ENCODE measurements at regions not wholly inside any gene's neighbourhood (a gene's known extent, or its start where the extent isn't known, plus 50 kb on each side); places are given as distances from the start of the nearest gene placed in this dataset.
"Not testable (repeated sequence)": the region's sequence is repeated elsewhere in the genome, so short reads cannot be mapped to it uniquely, and the experiment has no call there.

DNA sequence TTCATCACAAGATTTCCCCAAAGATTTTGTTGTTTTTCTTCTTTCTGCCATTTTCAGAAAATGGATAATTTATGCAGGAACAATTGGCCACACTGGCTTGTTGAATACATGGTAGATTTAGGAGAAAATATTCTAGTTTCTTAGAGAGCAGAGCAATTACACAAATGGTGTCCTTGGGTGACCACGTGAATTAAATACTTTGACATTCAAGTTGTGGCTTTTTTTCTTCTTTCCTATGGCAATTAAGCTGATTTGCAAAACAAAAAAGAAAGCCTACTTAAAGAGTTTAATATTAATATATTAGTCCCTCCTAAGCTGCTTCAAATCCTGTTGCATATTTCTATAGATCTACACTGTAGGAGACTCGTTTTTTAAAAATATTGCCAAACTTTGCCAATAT lies 133.0 kb upstream of the HTR2C start:
- in situ Hi-C loops (cut with MboI; ENCODE audit: low pct_unique_long_range_greater_than_20kb, low sequenced_read_pairs): no loop called here
- no peak for DNase-seq

DNA sequence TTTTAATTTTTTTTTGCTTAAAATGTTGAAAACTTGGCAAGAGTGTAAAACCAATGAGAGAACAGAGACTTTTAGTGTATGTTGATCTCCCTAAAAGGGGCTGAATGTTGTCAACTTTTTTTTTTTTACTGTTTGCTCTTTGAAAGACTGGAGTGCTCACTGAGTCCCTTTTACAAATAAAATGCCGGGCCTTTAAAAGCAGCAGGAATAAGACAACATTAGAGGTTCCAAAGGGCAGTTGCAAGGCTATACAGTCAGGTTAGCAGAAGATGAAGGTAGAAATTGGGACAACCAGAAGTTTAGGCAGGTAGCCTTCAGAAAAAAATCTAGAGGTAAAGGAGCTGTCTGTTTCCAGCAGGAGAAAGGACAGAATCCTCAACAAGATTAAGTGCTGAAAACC lies 132.5 kb upstream of the HTR2C start:
- no peak for DNase-seq
- in situ Hi-C loops (cut with MboI; ENCODE audit: low pct_unique_long_range_greater_than_20kb, low sequenced_read_pairs): no loop called here

DNA sequence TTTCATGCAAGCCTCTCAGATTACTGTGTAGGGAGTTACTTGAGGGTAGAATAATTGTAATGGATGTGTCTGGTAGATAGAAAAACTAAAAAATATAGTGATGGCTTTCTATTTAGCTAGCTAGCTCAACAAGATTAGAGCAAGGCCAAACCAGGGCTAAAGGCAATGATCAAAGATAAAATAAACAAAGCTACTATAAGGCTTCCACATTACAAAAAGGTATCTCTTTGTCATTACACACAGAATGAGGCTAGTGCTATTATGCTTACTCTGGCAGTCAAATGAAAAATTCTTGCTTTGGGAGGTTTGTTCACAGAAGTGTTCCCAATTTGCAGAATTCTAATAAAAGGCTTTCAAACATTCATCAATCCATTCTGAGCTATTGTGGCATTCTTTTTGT lies 121.6 kb upstream of the HTR2C start:
- in situ Hi-C loops (cut with MboI; ENCODE audit: low pct_unique_long_range_greater_than_20kb, low sequenced_read_pairs): no loop called here
- DNase-seq: no peak

DNA sequence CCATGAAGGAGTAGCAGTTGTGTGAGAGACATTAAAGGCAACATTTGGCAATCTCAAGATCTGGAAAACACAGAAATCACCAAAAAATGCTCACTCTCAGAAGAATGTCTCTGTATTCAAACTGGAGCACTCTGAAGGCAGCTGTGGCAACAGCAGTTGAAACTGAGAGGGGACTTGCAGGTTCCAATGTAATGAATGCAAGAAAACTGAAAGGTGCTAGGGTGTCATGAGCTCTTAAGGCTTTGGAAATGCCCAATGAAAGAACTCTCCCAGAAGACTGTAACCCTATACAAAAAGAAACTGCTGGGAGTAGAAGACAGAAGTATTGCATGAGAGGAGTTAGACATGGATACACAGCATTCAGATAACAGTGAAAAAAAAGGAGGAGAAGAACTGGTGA lies 118.2 kb upstream of the HTR2C start:
- in situ Hi-C loops (cut with MboI; ENCODE audit: low pct_unique_long_range_greater_than_20kb, low sequenced_read_pairs): no loop called here
- no peak for DNase-seq

DNA sequence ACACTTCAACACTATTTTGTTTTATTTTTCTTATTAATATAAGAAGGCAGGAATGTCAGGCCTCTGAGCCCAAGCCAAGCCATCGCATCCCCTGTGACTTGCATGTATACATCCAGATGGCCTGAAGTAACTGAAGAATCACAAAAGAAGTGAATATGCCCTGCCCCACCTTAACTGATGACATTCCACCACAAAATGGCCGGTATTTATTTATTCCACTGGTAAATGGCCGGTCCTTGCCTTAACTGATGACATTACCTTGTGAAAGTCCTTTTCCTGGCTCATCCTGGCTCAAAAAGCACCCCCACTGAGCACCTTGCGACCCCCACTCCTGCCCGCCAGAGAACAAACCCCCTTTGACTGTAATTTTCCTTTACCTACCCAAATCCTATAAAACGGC lies 111.9 kb upstream of the HTR2C start:
- DNase-seq; in situ Hi-C loops (cut with MboI; ENCODE audit: low pct_unique_long_range_greater_than_20kb, low sequenced_read_pairs): not testable (repeated sequence)

DNA sequence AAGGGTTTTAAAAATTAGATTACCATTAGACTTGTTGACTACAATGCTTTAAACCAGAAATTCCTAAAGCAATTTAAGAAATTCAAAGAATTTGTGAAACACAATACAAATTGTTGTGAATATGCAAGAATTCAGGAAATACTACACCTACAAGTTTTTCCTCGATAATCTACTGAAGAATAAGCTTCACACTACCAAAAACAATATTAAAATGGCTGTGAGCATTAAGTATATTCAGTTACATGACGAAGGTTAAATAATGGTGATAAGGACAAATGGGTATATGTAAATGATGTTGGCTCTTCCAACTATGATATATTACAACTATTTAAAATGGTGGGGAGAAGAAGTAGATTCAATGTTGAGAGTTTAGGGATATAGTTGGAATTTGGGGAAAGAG lies 111.1 kb upstream of the HTR2C start:
- in situ Hi-C loops (cut with MboI; ENCODE audit: low pct_unique_long_range_greater_than_20kb, low sequenced_read_pairs): no loop called here
- no peak for DNase-seq

DNA sequence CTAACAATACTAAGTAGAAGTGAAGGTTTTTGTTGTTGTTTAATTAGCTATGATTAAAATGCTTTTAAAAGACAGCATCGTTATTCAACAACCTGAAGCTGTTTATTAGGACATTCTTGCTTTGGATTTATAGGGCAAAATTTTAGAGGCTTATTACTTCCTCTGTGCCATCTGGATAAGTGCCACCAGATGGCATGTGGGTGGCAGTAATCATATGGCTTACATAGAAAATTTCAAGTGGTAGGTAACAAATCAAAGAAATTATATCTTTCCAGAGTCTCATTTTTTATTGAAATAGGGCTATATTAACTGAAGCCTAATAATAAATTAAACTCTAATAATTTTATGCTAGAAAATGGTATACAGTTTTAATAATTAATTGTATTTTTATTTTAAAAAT lies 83.3 kb upstream of the HTR2C start:
- in situ Hi-C loops (cut with MboI; ENCODE audit: low pct_unique_long_range_greater_than_20kb, low sequenced_read_pairs): no loop called here
- DNase-seq: no peak

DNA sequence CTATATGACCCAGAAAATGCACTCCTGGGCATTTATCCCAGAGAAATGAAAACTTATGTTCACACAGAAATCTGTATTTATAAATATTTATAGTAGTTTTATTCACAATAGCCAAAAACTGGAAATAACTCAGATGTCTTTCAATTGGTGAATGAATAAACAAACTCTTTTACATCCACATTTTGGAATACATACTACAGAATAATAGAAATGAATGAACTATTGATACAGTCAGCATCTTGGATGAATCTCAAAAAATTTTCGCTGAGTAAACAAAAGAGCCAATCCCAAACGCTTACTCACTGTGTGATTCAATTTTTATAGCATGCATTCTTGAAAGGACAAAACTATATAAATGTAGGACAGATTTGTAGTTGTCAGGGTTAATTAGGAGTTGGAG lies 75.1 kb upstream of the HTR2C start:
- DNase-seq: no peak
- in situ Hi-C loops (cut with MboI; ENCODE audit: low pct_unique_long_range_greater_than_20kb, low sequenced_read_pairs): no loop called here

DNA sequence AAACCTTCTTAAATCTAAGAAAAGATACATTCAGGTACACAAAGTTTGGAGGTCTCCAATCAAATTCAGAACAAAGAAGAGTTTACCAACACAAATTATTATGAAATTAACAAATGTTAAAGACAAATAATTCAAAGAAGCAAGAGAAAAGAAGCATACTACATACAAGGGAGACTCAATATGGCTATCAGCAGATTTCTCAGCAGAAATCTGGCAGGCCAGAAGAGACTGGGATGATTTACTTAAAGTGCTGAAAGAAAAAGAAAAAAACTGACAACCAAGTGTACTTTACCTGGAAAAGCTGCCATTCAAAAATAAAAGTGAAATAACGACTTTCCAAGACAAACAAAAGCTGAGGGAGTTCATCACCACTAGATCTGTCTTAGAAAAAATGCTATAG lies 64.4 kb upstream of the HTR2C start:
- in situ Hi-C loops (cut with MboI; ENCODE audit: low pct_unique_long_range_greater_than_20kb, low sequenced_read_pairs): loop anchor here (10.0 kb wide), 1 partner anchor 435 kb away; no protein-coding TSS in a partner anchor
- DNase-seq: no peak

DNA sequence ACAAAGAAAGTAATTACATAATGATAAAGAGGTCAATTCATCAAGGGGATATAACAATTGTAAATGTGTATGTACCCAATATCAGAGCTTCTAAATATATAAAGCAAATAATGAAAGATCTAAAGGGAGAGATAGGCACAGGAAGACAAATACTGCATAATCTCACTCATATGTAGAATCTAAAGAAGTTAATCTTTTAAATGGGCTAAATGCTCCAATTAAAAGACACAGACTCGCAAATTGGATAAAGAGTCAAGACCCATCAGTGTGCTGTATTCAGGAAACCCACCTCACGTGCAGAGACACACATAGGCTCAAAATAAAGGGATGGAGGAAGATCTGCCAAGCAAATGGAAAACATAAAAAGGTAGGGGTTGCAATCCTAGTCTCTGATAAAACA lies 63.2 kb upstream of the HTR2C start:
- in situ Hi-C loops (cut with MboI; ENCODE audit: low pct_unique_long_range_greater_than_20kb, low sequenced_read_pairs); DNase-seq: not testable (repeated sequence)

DNA sequence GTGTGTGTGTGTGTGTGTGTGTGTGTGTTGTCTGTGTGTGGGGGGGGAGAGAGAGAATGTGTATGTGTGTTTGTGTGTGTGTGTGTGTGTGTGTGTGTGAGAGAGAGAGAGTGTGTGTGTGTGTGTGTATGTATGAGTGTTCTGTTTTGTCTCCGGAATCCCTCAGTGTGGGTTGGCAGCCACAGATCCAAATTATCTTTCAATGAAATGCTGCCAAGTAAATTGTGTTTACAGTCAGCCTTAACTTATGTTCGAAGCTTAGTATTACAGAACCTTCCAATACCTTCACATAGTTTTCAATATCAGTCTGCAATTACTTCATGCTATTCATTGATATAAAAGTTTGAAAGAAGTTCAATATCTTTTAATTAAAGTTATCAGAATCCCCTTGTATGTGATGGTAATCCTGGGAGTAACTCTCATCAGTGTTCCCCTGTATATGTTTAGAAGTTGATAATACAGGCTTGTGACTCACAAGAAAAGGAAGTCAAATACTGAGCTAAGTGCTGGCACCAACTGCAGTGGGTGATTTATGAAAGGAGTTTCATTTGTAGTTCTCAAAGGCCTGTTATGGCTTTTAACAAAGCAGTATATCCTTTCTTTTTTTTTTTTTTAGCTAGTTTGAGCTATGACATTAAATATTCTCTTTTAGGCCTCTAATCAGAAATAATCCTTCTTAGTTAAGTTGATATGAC lies 51.6 kb upstream of the HTR2C start:
- in situ Hi-C loops (cut with MboI; ENCODE audit: low pct_unique_long_range_greater_than_20kb, low sequenced_read_pairs): no loop called here
- no peak for DNase-seq

All from KBM-7 (cell line).